ENCODE measurements at regions not wholly inside any gene's neighbourhood (a gene's known extent, or its start where the extent isn't known, plus 50 kb on each side); places are given as distances from the start of the nearest gene placed in this dataset.
"Not testable (repeated sequence)": the region's sequence is repeated elsewhere in the genome, so short reads cannot be mapped to it uniquely, and the experiment has no call there.

DNA sequence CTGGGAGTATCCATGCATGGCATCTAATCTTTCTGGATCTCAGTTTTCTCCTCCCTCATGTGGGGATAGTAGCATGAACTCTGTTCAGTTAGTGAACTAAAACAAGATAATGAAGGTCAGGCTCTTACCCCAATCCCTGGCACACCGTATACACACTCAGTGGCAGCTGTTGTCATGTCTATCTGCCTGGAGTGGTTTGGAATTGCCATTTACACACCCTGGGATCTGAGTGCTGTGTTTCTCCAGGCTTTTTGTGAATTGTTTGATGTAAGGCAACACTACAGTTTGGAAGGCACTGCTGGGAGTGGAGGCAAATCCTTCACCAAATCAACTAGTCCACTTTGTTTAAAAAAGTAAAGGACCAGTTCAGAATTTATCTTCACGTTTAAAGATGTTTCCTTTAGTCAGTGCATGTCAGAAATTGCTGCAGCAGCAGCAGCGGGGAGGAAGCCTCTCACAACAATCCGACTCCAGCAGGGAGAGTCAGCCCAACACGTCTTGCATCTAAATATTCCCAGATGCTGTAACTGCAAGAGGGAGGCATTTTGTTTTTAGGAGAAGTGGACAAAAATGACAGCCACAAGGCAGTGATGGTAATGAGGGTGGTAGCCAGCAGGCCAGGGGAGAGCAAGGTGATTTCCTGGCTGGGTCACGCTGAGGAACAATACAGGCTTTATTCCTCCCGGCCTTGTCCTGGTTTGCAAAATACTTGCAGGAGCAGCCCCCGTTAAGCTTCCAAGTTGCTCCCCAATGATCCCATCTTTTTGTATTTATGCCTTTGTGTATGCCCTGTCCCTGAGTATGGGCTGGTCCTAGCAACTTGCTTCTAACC is 128.5 kb upstream of the LRIG1 start:
- in situ Hi-C loops (cut with HindIII; ENCODE audit: low sequenced_read_pairs), result no loop called here

- in situ Hi-C loops (cut with HindIII; ENCODE audit: low sequenced_read_pairs), result no loop called here
Observed at GRCh38 chr3:66629982-66630368, 129.2 kb upstream of the LRIG1 start.

- in situ Hi-C loops (cut with HindIII; ENCODE audit: low sequenced_read_pairs), result no loop called here
Observed at GRCh38 chr3:66633402-66634381, 132.9 kb upstream of the LRIG1 start.

DNA sequence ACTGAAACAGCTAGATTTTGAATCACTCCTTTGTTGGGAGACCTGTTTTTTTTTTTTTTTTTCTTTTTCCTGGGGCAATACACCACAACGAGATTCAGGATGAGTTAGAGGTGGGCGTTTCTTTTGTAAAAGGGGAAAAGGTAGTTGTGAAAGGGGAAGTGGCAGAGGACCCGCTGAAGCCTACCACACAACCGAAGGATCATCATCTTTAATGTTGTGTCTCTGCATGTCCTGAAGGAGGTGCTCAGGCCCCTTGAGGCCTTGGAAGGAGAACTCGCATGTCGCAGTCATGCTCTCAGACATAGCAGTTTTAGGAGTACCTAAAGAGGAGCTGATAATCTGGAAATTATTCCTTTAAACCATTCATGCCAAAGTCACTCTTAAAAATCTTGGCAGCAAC is 137.9 kb upstream of the LRIG1 start:
- in situ Hi-C loops (cut with HindIII; ENCODE audit: low sequenced_read_pairs), result no loop called here

DNA sequence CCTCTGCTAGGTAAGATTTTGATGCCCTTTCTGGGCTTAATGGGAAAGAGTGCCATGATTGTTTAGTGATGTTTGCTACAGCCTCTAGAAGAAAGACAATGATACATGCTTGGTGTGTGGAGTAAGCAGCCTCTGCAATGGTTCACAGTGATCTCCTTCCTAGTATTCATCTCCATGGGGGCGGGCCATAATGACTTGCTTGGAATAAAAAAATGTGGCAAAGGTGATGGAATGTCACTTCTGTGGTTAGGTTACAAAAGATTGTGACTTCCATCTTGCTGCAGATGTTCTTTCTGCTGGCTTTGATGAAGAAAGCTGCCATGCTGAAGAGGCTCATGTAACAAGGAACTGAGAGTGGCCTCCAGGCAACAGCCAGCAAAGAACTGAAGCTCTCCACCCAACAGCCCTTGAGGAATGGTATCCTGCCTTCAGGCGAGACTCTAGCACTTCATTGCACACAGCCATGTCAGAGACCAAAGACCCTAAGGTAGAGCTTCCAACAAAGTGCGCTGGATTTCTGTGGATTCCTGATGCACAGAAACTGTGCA is 139.1 kb upstream of the LRIG1 start:
- in situ Hi-C loops (cut with HindIII; ENCODE audit: low sequenced_read_pairs), result no loop called here

DNA sequence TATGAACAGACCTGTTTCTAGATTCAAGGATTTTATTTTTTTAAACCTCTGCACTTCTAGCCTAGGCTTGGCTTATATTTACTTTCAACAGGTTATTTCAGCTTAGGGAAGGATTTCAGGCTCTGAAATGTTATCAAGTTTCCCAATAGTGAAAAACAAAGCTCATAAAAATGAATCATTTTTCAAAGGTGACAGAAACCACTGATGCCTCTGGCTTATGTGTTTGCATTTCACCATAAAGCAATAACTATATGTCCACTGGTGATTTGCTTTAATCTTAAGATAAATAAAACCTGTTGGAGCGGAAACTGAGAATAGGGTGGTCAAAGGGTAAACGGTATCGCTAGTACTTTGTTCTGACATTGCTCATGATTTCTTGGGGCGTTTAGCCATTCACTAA is 141.2 kb upstream of the LRIG1 start:
- in situ Hi-C loops (cut with HindIII; ENCODE audit: low sequenced_read_pairs), result no loop called here

DNA sequence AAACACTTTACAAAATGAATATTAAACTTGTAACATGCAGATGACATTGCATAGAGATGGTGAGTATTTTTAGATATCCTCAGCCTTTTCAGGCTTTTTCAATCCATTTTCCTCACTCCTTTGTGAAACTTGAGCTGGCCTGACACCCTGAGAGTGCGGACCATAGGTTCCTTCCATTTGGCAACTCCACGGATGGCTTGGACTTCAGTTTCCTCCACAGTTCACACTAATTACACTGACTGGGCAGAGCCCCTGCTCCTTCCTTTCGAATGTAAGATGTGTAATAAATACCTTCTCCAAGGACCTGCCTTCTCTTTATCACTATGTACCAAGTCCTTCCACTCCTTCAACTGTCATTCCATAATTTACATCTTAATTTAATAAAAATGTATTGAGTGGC is 141.7 kb upstream of the LRIG1 start:
- in situ Hi-C loops (cut with HindIII; ENCODE audit: low sequenced_read_pairs), result no loop called here

DNA sequence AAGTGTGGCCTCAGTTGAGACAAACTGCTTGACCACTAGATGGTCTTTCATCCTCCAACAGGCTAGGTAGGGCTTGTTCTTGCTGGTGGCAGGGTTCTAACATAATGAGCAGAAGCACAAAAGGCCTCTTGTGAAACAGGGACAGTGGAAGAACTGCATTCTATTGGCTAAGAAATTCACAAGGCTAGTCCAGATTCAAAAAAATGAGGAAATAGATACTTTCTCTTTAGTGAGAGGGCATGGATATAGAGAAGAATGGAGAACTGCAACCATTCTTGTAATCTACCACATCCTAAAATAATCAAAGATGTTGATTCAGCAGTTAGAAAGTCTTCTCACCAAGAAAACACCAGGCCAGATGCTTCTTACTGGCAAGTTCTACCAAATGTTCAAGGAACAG is 143.7 kb upstream of the LRIG1 start:
- in situ Hi-C loops (cut with HindIII; ENCODE audit: low sequenced_read_pairs), result no loop called here

DNA sequence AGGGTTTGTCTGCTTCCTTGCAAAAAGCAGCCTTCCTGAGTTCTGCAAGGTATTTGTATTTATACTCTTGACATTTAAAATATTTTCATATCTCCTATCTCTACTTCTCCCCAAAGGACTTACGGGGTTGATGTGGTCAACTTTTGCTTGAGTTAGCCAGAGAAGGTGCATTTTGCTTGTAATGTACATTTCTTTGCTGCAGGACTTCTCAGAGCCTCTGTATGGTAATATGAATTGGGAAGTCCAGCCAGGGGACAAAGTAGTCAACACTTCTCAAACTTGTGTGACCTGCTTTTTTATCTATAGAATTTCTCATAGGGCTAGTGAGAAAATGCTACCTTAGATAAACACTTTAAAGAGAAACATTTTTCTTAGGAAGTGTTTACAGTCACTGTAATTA is 148.2 kb upstream of the LRIG1 start:
- in situ Hi-C loops (cut with HindIII; ENCODE audit: low sequenced_read_pairs), result no loop called here

GRCh38 chr3:66651520-66651919 is 150.7 kb upstream of the LRIG1 start:
- in situ Hi-C loops (cut with HindIII; ENCODE audit: low sequenced_read_pairs), result not testable (repeated sequence)

DNA sequence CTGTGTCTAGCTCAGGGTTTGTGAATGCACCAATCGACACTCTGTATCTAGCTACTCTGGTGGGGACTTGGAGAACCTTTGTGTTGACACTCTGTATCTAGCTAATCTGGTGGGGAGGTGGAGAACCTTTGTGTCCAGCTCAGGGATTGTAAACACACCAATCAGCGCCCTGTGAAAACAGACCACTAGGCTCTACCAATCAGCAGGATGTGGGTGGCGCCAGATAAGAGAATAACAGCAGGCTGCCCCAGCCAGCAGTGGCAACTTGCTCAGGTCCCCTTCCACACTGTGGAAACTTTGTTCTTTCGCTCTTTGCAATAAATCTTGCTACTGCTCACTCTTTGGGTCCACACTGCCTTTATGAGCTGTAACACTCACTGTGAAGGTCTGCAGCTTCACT is 151.3 kb upstream of the LRIG1 start:
- in situ Hi-C loops (cut with HindIII; ENCODE audit: low sequenced_read_pairs), result not testable (repeated sequence)

GRCh38 chr3:66655044-66655443 is 154.2 kb upstream of the LRIG1 start:
- in situ Hi-C loops (cut with HindIII; ENCODE audit: low sequenced_read_pairs), result no loop called here

- in situ Hi-C loops (cut with HindIII; ENCODE audit: low sequenced_read_pairs), result no loop called here
Observed at GRCh38 chr3:66655671-66656070, 154.8 kb upstream of the LRIG1 start.

DNA sequence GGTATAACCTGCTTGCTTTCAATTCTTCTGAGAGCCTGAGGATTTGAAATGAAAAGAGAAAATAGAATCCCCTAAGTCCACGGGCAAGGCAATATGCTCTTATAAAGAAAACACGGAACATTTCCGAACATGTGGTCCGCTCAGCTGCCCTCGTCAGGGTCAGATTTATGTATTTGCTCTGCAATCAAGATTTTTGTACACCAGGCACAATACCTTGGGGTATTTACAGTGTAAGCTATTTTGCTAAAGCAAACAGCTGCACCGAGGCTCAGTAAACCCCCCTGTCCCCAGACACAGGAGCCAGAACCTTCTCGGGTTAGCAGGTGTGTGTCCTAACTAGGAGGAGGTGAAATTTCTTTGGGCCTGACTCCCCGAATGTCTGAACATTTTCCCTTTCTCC is 155.8 kb upstream of the LRIG1 start:
- in situ Hi-C loops (cut with HindIII; ENCODE audit: low sequenced_read_pairs), result no loop called here

GRCh38 chr3:66659056-66659455 is 158.2 kb upstream of the LRIG1 start:
- in situ Hi-C loops (cut with HindIII; ENCODE audit: low sequenced_read_pairs), result no loop called here

- in situ Hi-C loops (cut with HindIII; ENCODE audit: low sequenced_read_pairs), result no loop called here
Observed at GRCh38 chr3:66661628-66662027, 160.8 kb upstream of the LRIG1 start.

DNA sequence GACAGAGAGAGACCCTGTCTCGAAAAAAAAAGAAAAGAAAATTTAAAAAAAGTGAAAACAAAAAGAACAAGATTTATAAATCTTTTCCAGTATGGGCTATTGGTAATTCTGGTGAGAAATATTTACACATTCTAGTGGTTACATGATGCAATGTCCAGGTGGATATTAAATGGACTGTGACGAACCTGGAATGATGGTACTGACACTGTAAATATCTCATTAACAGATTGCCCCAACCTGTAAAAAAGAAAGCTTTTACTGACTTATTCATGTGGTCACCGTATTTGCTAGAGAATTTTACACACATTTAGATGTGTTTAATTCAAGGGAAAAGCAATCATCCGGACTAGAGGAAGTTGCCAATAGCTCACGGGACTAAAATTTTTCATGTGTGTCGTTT is 162.1 kb upstream of the LRIG1 start:
- in situ Hi-C loops (cut with HindIII; ENCODE audit: low sequenced_read_pairs), result no loop called here

DNA sequence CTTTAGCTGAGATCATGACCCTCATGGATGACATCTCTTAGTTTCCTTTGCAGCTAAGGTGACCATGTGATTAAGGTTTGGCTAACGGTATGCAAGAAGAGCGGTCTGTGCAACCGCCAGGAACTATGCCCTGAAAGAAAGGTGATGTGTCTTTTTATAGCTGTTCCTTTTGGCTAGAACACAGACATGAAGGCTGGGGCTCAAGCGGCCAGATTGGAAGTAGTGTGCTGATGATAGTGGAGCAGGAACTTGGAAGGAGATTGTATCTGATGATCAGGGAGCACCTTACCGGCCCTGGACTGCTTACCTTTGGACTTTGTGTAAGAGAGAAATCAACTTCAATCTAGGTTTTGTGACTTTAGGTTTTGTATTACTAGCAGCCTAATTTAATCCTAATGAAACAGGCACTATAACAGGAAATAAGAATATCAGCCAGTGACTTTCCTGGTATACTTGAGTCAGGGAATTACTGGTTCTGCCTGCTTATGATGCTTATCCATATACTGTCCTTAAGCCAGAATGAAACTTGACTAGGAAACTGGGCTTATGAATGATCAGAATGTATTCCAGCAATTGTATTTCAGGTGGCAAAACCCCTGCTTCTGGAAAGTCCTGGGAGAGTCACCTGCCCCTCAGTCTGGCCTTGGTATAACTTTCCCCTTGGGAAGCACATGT is 164.3 kb upstream of the LRIG1 start:
- in situ Hi-C loops (cut with HindIII; ENCODE audit: low sequenced_read_pairs), result no loop called here

- in situ Hi-C loops (cut with HindIII; ENCODE audit: low sequenced_read_pairs), result no loop called here
Observed at GRCh38 chr3:66666362-66666761, 165.5 kb upstream of the LRIG1 start.

- in situ Hi-C loops (cut with HindIII; ENCODE audit: low sequenced_read_pairs), result no loop called here
Observed at GRCh38 chr3:66667263-66667662, 166.4 kb upstream of the LRIG1 start.

- in situ Hi-C loops (cut with HindIII; ENCODE audit: low sequenced_read_pairs), result no loop called here
Observed at GRCh38 chr3:66671291-66671690, 170.5 kb upstream of the LRIG1 start.

Data from DLD1 (cell line).